Gastroesophageal sphincter (tissue), 2 donors: ENCODE measurements at regions not wholly inside any gene's neighbourhood (a gene's known extent, or its start where the extent isn't known, plus 50 kb on each side); places are given as distances from the start of the nearest gene placed in this dataset.

ENCODE experiments used
- EP300 ChIP-seq: sonication (generic); formaldehyde crosslinking; IDR thresholded peaks from one replicate; pipeline ENCODE4 v1.6.1; 2017; ENCODE audit warnings: antibody characterized with exemption, mild to moderate bottlenecking
- POLR2A ChIP-seq, 2 donors: fragments of 450-650 bp; IDR thresholded peaks; one replicate each; pipeline ENCODE4 v1.6.1; 2017; ENCODE audit warnings: antibody characterized with exemption in 2 of 2, mild to moderate bottlenecking in 2 of 2, moderate library complexity in 1 of 2
- POLR2AphosphoS5 ChIP-seq: sonication (generic); formaldehyde crosslinking; IDR thresholded peaks from one replicate; pipeline ENCODE4 v1.6.1; 2017; ENCODE audit warnings: antibody characterized with exemption

DNA sequence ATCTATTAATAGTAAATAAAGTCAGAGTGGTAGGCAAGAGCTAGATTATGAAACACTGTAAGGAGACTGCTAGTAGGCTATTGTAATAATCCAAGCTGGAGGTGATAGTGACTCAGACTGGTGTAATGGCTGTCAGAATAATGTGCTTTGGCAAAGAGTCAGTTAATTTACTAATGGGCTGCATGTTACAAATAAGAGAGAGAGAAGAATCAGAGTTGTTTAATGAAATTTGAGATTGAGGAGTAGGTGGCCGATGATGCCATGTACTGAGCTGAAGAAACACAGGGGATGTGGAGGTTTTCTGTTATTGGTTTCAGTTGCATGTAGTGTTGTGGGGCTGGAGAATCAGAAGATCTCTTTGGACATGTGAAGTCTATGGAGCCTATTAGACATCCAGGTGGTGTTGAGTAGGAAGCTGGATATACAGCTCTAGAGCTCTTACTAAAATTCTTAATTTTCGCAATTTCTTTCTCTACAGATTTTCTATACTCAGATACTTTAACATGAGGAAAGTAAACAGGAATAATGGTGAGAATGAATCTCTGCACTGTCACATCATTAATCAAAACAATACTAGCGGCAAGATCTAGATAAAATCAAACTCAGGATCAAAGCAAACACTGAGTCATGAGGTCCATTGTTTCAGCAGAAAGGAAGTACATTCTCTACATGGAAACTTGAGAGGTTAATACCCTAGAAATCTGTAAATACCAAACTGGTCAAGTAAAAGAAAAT, 167.7 kb downstream of the SIM1 start:
- no peak for TF ChIP-seq EP300
- no peak for TF ChIP-seq POLR2AphosphoS5
- TF ChIP-seq POLR2A (IDR thresholded peaks at IDR 0.05): no peak
